ENCODE measurements at regions not wholly inside any gene's neighbourhood (a gene's known extent, or its start where the extent isn't known, plus 50 kb on each side); places are given as distances from the start of the nearest gene placed in this dataset.
"Not testable (repeated sequence)": the region's sequence is repeated elsewhere in the genome, so short reads cannot be mapped to it uniquely, and the experiment has no call there.

GRCh38 chr11:104771763-104772162 is 126.5 kb downstream of the CASP12 start:
- Histone ChIP-seq H3K4me1 (replicated peaks in 1 of 2; ENCODE audit: control insufficient read depth in 2 of 2, insufficient read depth in 2 of 2, low read length in 2 of 2) (no peaks in the 10 kb centered on the region), H3K36me3 (ENCODE audit: control insufficient read depth, insufficient read depth, low read length) (no peaks in the 10 kb centered on the region), H3K79me2 (ENCODE audit: control insufficient read depth, insufficient read depth, low read length) (no peaks in the 10 kb centered on the region), H3K27ac (ENCODE audit: extremely low read depth, low read depth, low read length) (no peak overlapping the region), H4K20me1 (replicated peaks; ENCODE audit: control insufficient read depth, insufficient read depth, low read length) (no peaks in the 10 kb centered on the region), H3K9ac (ENCODE audit: insufficient read depth in 1 of 2, low read depth in 2 of 2, low read length in 2 of 2) (no peak overlapping the region), H3K9me3 (replicated peaks; ENCODE audit: control insufficient read depth, insufficient read depth, low read depth, low read length) (no peaks in the 10 kb centered on the region), H2AFZ (ENCODE audit: low read depth, low read length) (no peak overlapping the region), H3K4me2 (ENCODE audit: insufficient read depth, low read length) (no peak overlapping the region), H3K4me3 (no peak overlapping the region), H3K27me3 (ENCODE audit: control insufficient read depth in 2 of 2, insufficient read depth in 2 of 2, low read length in 2 of 2) (no peaks in the 10 kb centered on the region), H3K9me1 (ENCODE audit: control insufficient read depth, insufficient read depth, low read length) (no peaks in the 10 kb centered on the region)
- BruUV-seq (replicated peaks): no TSS peak
- DNase-seq (ENCODE audit: extremely low read depth in 1 of 4, low spot score in 3 of 4) (no peak), FAIRE-seq (no peak), ATAC-seq (no peak)
- 0% methylated on average over 3 of the region's 3 CpGs for WGBS (ENCODE audit: insufficient coverage, low coverage, missing lambda C conversion rate)
- CTCF ChIA-PET (ENCODE audit: low intra/inter-chr PET ratio): no interaction called here
- TF ChIP-seq NCOA1 (IDR thresholded peaks at IDR 0.05; ENCODE audit: low read depth) (no peak), MTA3 (IDR thresholded peaks at IDR 0.05; ENCODE audit: borderline replicate concordance) (no peak)
- in situ Hi-C loops (cut with MboI): no loop called here
- POLR2A ChIA-PET: no interaction called here
- intact Hi-C loops (cut with micrococcal nuclease): loop anchor here (5.0 to 10.0 kb wide), 2 partner anchors 57 to 774 kb away; no protein-coding TSS in a partner anchor

- WGBS (ENCODE audit: insufficient coverage, low coverage, missing lambda C conversion rate): 3% methylated on average over 2 of the region's 3 CpGs
These were observed 127.2 kb downstream of the CASP12 start for GRCh38 chr11:104771046-104771445.

More at GRCh38 chr11:104771046-104771445, 127.2 kb downstream of the CASP12 start:
- H3K27ac ChIP-seq (ENCODE audit: extremely low read depth, low read depth, low read length); H3K79me2 ChIP-seq (ENCODE audit: control insufficient read depth, insufficient read depth, low read length); DNase-seq (ENCODE audit: extremely low read depth in 1 of 4, low spot score in 3 of 4); H3K9me1 ChIP-seq (ENCODE audit: control insufficient read depth, insufficient read depth, low read length); H3K27me3 ChIP-seq (ENCODE audit: control insufficient read depth in 2 of 2, insufficient read depth in 2 of 2, low read length in 2 of 2); H3K9me3 ChIP-seq (replicated peaks; ENCODE audit: control insufficient read depth, insufficient read depth, low read depth, low read length); H2AFZ ChIP-seq (ENCODE audit: low read depth, low read length); H4K20me1 ChIP-seq (replicated peaks; ENCODE audit: control insufficient read depth, insufficient read depth, low read length); H3K4me3 ChIP-seq; H3K36me3 ChIP-seq (ENCODE audit: control insufficient read depth, insufficient read depth, low read length); BruUV-seq (replicated peaks); POLR2A ChIA-PET; CTCF ChIA-PET (ENCODE audit: low intra/inter-chr PET ratio); H3K9ac ChIP-seq (ENCODE audit: insufficient read depth in 1 of 2, low read depth in 2 of 2, low read length in 2 of 2); FAIRE-seq; ATAC-seq; H3K4me1 ChIP-seq (replicated peaks in 1 of 2; ENCODE audit: control insufficient read depth in 2 of 2, insufficient read depth in 2 of 2, low read length in 2 of 2); in situ Hi-C loops (cut with MboI); H3K4me2 ChIP-seq (ENCODE audit: insufficient read depth, low read length): not testable (repeated sequence)
- intact Hi-C loops (cut with micrococcal nuclease): loop anchor here (5.0 to 10.0 kb wide), 2 partner anchors 56 to 774 kb away; no protein-coding TSS in a partner anchor

All from K562 (cell line).